PC-9 (cell line): ENCODE measurements at regions not wholly inside any gene's neighbourhood (a gene's known extent, or its start where the extent isn't known, plus 50 kb on each side); places are given as distances from the start of the nearest gene placed in this dataset.

Experiments used
- EZH2 ChIP-seq: fragments of 200-600 bp; sonication (generic); IDR thresholded peaks from 2 replicates; pipeline ENCODE4 v1.8.0; 2017; ENCODE audit warnings: antibody characterized with exemption, low read depth
- TF ChIP-seq, protein P1 (sequence below): fragments of 200-600 bp; sonication (generic); conservative IDR thresholded peaks from 2 replicates; pipeline ENCODE4 v1.6.1; 2017; ENCODE audit warnings: mixed run types, antibody characterized with exemption, mild to moderate bottlenecking, moderate library complexity

DNA sequence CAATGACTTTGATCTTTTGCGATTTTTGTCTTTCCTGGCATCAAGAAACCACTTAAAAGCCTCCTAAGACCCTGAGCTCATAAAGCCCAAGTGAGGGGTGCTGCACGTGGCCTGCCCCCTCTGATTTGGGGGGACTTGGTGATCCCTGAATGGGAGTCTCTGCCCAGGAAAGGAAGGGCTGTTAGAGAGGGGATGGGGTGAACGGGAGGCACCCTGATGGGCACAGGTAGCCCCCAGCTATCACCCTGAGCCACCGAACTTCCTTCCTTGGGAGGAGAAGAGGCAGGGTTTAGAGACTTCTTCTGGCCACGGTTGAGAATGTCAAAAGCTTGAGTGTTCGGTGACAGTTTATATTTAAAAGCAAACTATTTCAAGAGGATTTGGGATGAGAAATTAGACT is 305.5 kb downstream of the ZNF536 start:
- TF ChIP-seq, protein P1, sequence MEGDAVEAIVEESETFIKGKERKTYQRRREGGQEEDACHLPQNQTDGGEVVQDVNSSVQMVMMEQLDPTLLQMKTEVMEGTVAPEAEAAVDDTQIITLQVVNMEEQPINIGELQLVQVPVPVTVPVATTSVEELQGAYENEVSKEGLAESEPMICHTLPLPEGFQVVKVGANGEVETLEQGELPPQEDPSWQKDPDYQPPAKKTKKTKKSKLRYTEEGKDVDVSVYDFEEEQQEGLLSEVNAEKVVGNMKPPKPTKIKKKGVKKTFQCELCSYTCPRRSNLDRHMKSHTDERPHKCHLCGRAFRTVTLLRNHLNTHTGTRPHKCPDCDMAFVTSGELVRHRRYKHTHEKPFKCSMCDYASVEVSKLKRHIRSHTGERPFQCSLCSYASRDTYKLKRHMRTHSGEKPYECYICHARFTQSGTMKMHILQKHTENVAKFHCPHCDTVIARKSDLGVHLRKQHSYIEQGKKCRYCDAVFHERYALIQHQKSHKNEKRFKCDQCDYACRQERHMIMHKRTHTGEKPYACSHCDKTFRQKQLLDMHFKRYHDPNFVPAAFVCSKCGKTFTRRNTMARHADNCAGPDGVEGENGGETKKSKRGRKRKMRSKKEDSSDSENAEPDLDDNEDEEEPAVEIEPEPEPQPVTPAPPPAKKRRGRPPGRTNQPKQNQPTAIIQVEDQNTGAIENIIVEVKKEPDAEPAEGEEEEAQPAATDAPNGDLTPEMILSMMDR = no peak
- no peak for TF ChIP-seq EZH2
